Smooth muscle cell (in vitro differentiated cells): ENCODE measurements at regions not wholly inside any gene's neighbourhood (a gene's known extent, or its start where the extent isn't known, plus 50 kb on each side); places are given as distances from the start of the nearest gene placed in this dataset.

Experiments
- DNase-seq: peaks from one replicate; lab custom pipeline; 2025; ENCODE audit not compliant: unreplicated experiment; lab: John Stamatoyannopoulos, UW
- H2AFZ ChIP-seq: fragments of 200-600 bp; sonication (generic); 2 replicates; pipeline ENCODE4 v1.6.0; 2016; ENCODE audit warnings: antibody characterized with exemption, low read depth, mild to moderate bottlenecking
- H3F3A ChIP-seq: fragments of 200-600 bp; sonication (generic); 2 replicates; pipeline ENCODE4 v1.6.0; 2017; ENCODE audit warnings: antibody characterized with exemption, low read depth
- H3K27ac ChIP-seq: fragments of 200-600 bp; sonication (generic); 2 replicates; pipeline ENCODE4 v1.5.1; 2016; ENCODE audit warnings: low read depth, mild to moderate bottlenecking
- H3K27me3 ChIP-seq: fragments of 200-600 bp; sonication (generic); 2 replicates; pipeline ENCODE4 v1.6.1; 2016; ENCODE audit warnings: low read depth, mild to moderate bottlenecking
- H3K36me3 ChIP-seq: fragments of 200-600 bp; sonication (generic); 2 replicates; pipeline ENCODE4 v1.5.1; 2016; ENCODE audit warnings: low read depth
- H3K4me1 ChIP-seq: fragments of 200-600 bp; sonication (generic); 2 replicates; pipeline ENCODE4 v1.5.1; 2016; ENCODE audit warnings: low read depth
- H3K4me2 ChIP-seq: fragments of 200-600 bp; sonication (generic); 2 replicates; pipeline ENCODE4 v1.6.0; 2016; ENCODE audit warnings: mild to moderate bottlenecking
- H3K4me3 ChIP-seq: fragments of 200-600 bp; sonication (generic); 2 replicates; pipeline ENCODE4 v1.5.1; 2016; ENCODE audit warnings: mild to moderate bottlenecking
- H3K79me2 ChIP-seq: fragments of 200-600 bp; sonication (generic); 2 replicates; pipeline ENCODE4 v1.6.0; 2016; ENCODE audit warnings: low read depth, mild to moderate bottlenecking
- H3K9ac ChIP-seq: fragments of 200-600 bp; sonication (generic); 2 replicates; pipeline ENCODE4 v1.6.0; 2016; ENCODE audit warnings: low read depth
- H3K9me3 ChIP-seq: fragments of 200-600 bp; sonication (generic); replicated peaks from 2 replicates; pipeline ENCODE4 v1.5.1; 2016; ENCODE audit warnings: low read depth
- H4K20me1 ChIP-seq: fragments of 200-600 bp; sonication (generic); 2 replicates; pipeline ENCODE4 v1.6.0; 2016; ENCODE audit warnings: low read depth
- CTCF ChIP-seq: fragments of 200-600 bp; sonication (generic); IDR thresholded peaks from 2 replicates; pipeline ENCODE4 v1.5.1; 2017; ENCODE audit warnings: borderline replicate concordance, mild to moderate bottlenecking, antibody characterized with exemption; ENCODE audit not compliant: insufficient read depth, poor library complexity, severe bottlenecking
- WGBS: methylation state at CpG from one replicate; pipeline ENCODE4 v1.1.7; 2016; ENCODE audit warnings: low lambda C conversion rate; 5-methylcytosine and 5-hydroxymethylcytosine counted together

GRCh38 chr1:104378414-104378813 lies 628.7 kb downstream of the AMY1C start:
- H3K36me3 ChIP-seq: no peaks in the 10 kb centered on the region
- no peak overlapping the region for H3K4me3 ChIP-seq
- no peaks in the 10 kb centered on the region for H3K4me1 ChIP-seq
- H4K20me1 ChIP-seq: no peaks in the 10 kb centered on the region
- no peak overlapping the region for H3K4me2 ChIP-seq
- no peaks in the 10 kb centered on the region for H3K27me3 ChIP-seq
- no peaks in the 10 kb centered on the region for H3F3A ChIP-seq
- TF ChIP-seq CTCF: no peak
- no peaks in the 10 kb centered on the region for H3K9me3 ChIP-seq
- no peak overlapping the region for H3K27ac ChIP-seq
- DNase-seq: no peak
- no peak overlapping the region for H2AFZ ChIP-seq
- no peaks in the 10 kb centered on the region for H3K79me2 ChIP-seq
- H3K9ac ChIP-seq: no peak overlapping the region
- WGBS: 0% methylated on average over 1 of the region's 1 CpG

- 65% methylated on average over 2 of the region's 2 CpGs for WGBS
- Histone ChIP-seq H3K36me3 (no peaks in the 10 kb centered on the region), H3K27ac (no peak overlapping the region), H3F3A (no peaks in the 10 kb centered on the region), H4K20me1 (no peaks in the 10 kb centered on the region), H2AFZ (no peak overlapping the region), H3K4me3 (no peak overlapping the region), H3K27me3 (no peaks in the 10 kb centered on the region), H3K79me2 (no peaks in the 10 kb centered on the region), H3K9ac (no peak overlapping the region), H3K4me2 (no peak overlapping the region), H3K9me3 (no peaks in the 10 kb centered on the region), H3K4me1 (no peaks in the 10 kb centered on the region)
- no peak for DNase-seq
- TF ChIP-seq CTCF: no peak
These were observed 630.3 kb downstream of the AMY1C start for GRCh38 chr1:104380003-104380402.

GRCh38 chr1:104387716-104388508 lies 638.2 kb downstream of the AMY1C start:
- Histone ChIP-seq H3K27ac (no peak overlapping the region), H3K27me3 (no peaks in the 10 kb centered on the region), H3F3A (no peaks in the 10 kb centered on the region), H3K4me1 (no peaks in the 10 kb centered on the region), H3K36me3 (no peaks in the 10 kb centered on the region), H3K9me3 (no peaks in the 10 kb centered on the region), H2AFZ (no peak overlapping the region), H3K4me3 (no peak overlapping the region), H3K9ac (no peak overlapping the region), H4K20me1 (no peaks in the 10 kb centered on the region), H3K4me2 (no peak overlapping the region), H3K79me2 (no peaks in the 10 kb centered on the region)
- 72% methylated on average over 5 of the region's 5 CpGs for WGBS
- DNase-seq: no peak
- no peak for TF ChIP-seq CTCF

- H3K9ac ChIP-seq: no peak overlapping the region
- no peaks in the 10 kb centered on the region for H3K27me3 ChIP-seq
- H3K4me3 ChIP-seq: no peak overlapping the region
- H3K4me1 ChIP-seq: no peaks in the 10 kb centered on the region
- H3K4me2 ChIP-seq: no peak overlapping the region
- no peak for TF ChIP-seq CTCF
- no peaks in the 10 kb centered on the region for H3K9me3 ChIP-seq
- H2AFZ ChIP-seq: no peak overlapping the region
- WGBS: 80% methylated on average over 1 of the region's 1 CpG
- no peaks in the 10 kb centered on the region for H3F3A ChIP-seq
- H4K20me1 ChIP-seq: no peaks in the 10 kb centered on the region
- H3K36me3 ChIP-seq: no peaks in the 10 kb centered on the region
- H3K27ac ChIP-seq: no peak overlapping the region
- DNase-seq: no peak
- H3K79me2 ChIP-seq: no peaks in the 10 kb centered on the region
These were observed 642.9 kb downstream of the AMY1C start for GRCh38 chr1:104392552-104392951.
